ENCODE measurements at regions not wholly inside any gene's neighbourhood (a gene's known extent, or its start where the extent isn't known, plus 50 kb on each side); places are given as distances from the start of the nearest gene placed in this dataset.

DNA sequence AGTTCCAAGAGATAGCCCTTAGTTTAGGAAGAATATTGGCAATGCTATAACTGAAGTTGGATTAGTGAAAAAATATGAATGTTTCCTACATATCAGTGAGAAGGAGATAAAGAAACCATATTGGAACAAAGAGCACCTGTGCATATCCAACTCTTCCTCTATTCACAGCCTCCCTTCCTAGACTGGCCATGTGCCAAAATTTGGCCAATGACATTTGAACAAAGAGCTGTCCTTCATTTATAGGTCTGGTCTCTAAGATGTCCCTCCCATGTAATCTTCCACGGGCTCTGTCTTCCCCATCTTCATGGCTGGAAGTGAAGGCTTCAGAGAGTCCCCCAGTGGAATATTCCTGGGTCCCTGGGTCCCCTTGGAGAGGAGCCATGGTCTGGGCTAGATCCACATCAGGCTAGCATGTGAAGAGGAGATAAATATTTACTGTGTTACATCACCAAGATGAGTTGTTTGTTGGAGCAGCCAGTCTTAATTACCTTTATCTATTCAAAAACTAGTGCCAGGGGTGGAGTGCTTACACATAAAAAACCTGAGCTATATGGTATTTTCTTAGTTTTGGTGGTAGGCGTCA lies 190.0 kb upstream of the S1PR3 start:
- TF ChIP-seq, protein P1, sequence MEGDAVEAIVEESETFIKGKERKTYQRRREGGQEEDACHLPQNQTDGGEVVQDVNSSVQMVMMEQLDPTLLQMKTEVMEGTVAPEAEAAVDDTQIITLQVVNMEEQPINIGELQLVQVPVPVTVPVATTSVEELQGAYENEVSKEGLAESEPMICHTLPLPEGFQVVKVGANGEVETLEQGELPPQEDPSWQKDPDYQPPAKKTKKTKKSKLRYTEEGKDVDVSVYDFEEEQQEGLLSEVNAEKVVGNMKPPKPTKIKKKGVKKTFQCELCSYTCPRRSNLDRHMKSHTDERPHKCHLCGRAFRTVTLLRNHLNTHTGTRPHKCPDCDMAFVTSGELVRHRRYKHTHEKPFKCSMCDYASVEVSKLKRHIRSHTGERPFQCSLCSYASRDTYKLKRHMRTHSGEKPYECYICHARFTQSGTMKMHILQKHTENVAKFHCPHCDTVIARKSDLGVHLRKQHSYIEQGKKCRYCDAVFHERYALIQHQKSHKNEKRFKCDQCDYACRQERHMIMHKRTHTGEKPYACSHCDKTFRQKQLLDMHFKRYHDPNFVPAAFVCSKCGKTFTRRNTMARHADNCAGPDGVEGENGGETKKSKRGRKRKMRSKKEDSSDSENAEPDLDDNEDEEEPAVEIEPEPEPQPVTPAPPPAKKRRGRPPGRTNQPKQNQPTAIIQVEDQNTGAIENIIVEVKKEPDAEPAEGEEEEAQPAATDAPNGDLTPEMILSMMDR (IDR thresholded peaks at IDR 0.05; ENCODE audit: insufficient read depth, low read depth, low read length), result no peak
- TF ChIP-seq EZH2 (IDR thresholded peaks at IDR 0.05; ENCODE audit: insufficient read depth, low read length), result no peak

Data from astrocyte (in vitro differentiated cells and primary cell).